Neural progenitor cell (in vitro differentiated cells): ENCODE measurements at regions not wholly inside any gene's neighbourhood (a gene's known extent, or its start where the extent isn't known, plus 50 kb on each side); places are given as distances from the start of the nearest gene placed in this dataset.

ENCODE experiments used
- EZH2 ChIP-seq: fragments of 200-600 bp; sonication (generic); IDR thresholded peaks from 2 replicates; pipeline ENCODE4 v1.6.1; 2017; ENCODE audit warnings: antibody characterized with exemption, mild to moderate bottlenecking, moderate library complexity
- TF ChIP-seq, protein P1 (sequence below): fragments of 200-600 bp; sonication (generic); IDR thresholded peaks from 2 replicates; pipeline ENCODE4 v1.5.1; 2017; ENCODE audit warnings: antibody characterized with exemption, mild to moderate bottlenecking

DNA sequence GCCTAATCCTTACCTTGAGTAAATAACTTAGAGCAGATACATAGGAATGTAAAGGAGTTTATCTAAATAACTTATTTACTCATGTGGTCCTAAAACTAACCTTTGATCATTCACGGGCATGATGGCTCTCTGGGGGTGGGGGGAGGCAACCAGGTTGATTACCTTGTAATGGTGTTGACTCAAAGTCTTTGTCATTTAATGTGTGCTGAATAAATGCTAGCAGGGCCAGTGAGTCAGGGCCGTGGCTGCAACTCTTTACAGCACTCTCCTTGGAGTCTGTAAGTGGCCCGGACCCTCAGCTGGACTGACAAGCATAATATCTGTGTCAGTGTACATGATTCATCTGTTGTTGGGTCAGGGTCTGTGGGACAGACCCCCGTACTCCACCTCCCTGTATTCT is 203.0 kb downstream of the EPM2A start:
- TF ChIP-seq, protein P1, sequence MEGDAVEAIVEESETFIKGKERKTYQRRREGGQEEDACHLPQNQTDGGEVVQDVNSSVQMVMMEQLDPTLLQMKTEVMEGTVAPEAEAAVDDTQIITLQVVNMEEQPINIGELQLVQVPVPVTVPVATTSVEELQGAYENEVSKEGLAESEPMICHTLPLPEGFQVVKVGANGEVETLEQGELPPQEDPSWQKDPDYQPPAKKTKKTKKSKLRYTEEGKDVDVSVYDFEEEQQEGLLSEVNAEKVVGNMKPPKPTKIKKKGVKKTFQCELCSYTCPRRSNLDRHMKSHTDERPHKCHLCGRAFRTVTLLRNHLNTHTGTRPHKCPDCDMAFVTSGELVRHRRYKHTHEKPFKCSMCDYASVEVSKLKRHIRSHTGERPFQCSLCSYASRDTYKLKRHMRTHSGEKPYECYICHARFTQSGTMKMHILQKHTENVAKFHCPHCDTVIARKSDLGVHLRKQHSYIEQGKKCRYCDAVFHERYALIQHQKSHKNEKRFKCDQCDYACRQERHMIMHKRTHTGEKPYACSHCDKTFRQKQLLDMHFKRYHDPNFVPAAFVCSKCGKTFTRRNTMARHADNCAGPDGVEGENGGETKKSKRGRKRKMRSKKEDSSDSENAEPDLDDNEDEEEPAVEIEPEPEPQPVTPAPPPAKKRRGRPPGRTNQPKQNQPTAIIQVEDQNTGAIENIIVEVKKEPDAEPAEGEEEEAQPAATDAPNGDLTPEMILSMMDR = no peak
- no peak for TF ChIP-seq EZH2
